ENCODE measurements at regions not wholly inside any gene's neighbourhood (a gene's known extent, or its start where the extent isn't known, plus 50 kb on each side); places are given as distances from the start of the nearest gene placed in this dataset.
"Not testable (repeated sequence)": the region's sequence is repeated elsewhere in the genome, so short reads cannot be mapped to it uniquely, and the experiment has no call there.

GRCh38 chr2:3107567-3107966 is 270.1 kb downstream of the EIPR1 start:
- no peak for DNase-seq (ENCODE audit: low spot score)
- TF ChIP-seq CTCF (IDR thresholded peaks at IDR 0.05), result no peak
- H3K4me3 Mint-ChIP-seq (ENCODE audit: unreplicated experiment), result no peak overlapping the region
- H3K4me1 Mint-ChIP-seq (ENCODE audit: low read depth), result no peaks in the 10 kb centered on the region
- H3K9me3 Mint-ChIP-seq (ENCODE audit: low read depth), result no peaks in the 10 kb centered on the region
- H3K27me3 Mint-ChIP-seq (ENCODE audit: low read depth), result peaks cover 3% of the 10 kb centered on the region
- no peak overlapping the region for H3K27ac Mint-ChIP-seq (ENCODE audit: unreplicated experiment)
- no peaks in the 10 kb centered on the region for H3K36me3 Mint-ChIP-seq (ENCODE audit: low read depth)

GRCh38 chr2:3105814-3106569 is 271.6 kb downstream of the EIPR1 start:
- Mint-ChIP-seq H3K4me1 (ENCODE audit: low read depth) (no peaks in the 10 kb centered on the region), H3K4me3 (ENCODE audit: unreplicated experiment) (no peak overlapping the region), H3K27ac (ENCODE audit: unreplicated experiment) (no peak overlapping the region), H3K27me3 (ENCODE audit: low read depth) (peaks cover 3% of the 10 kb centered on the region), H3K9me3 (ENCODE audit: low read depth) (no peaks in the 10 kb centered on the region), H3K36me3 (ENCODE audit: low read depth) (no peaks in the 10 kb centered on the region)
- no peak for TF ChIP-seq CTCF (IDR thresholded peaks at IDR 0.05)
- DNase-seq (ENCODE audit: low spot score), result no peak

- H3K36me3 Mint-ChIP-seq (ENCODE audit: low read depth); H3K9me3 Mint-ChIP-seq (ENCODE audit: low read depth); H3K27ac Mint-ChIP-seq (ENCODE audit: unreplicated experiment); H3K4me3 Mint-ChIP-seq (ENCODE audit: unreplicated experiment); H3K4me1 Mint-ChIP-seq (ENCODE audit: low read depth); H3K27me3 Mint-ChIP-seq (ENCODE audit: low read depth); DNase-seq (ENCODE audit: low spot score): not testable (repeated sequence)
These were observed 272.4 kb downstream of the EIPR1 start for GRCh38 chr2:3104958-3105813.

GRCh38 chr2:3104261-3104660 is 273.4 kb downstream of the EIPR1 start:
- Mint-ChIP-seq H3K36me3 (ENCODE audit: low read depth) (peaks cover 2% of the 10 kb centered on the region), H3K27ac (ENCODE audit: unreplicated experiment) (no peak overlapping the region), H3K27me3 (ENCODE audit: low read depth) (peaks cover 3% of the 10 kb centered on the region), H3K9me3 (ENCODE audit: low read depth) (no peaks in the 10 kb centered on the region), H3K4me3 (ENCODE audit: unreplicated experiment) (no peak overlapping the region), H3K4me1 (ENCODE audit: low read depth) (no peaks in the 10 kb centered on the region)
- no peak for DNase-seq (ENCODE audit: low spot score)
- no peak for TF ChIP-seq CTCF (IDR thresholded peaks at IDR 0.05)

- Mint-ChIP-seq H3K9me3 (ENCODE audit: low read depth) (no peaks in the 10 kb centered on the region), H3K4me1 (ENCODE audit: low read depth) (no peaks in the 10 kb centered on the region), H3K36me3 (ENCODE audit: low read depth) (peaks cover 2% of the 10 kb centered on the region), H3K27ac (ENCODE audit: unreplicated experiment) (no peak overlapping the region), H3K4me3 (ENCODE audit: unreplicated experiment) (no peak overlapping the region), H3K27me3 (ENCODE audit: low read depth) (peaks cover 3% of the 10 kb centered on the region)
- no peak for DNase-seq (ENCODE audit: low spot score)
- TF ChIP-seq CTCF (IDR thresholded peaks at IDR 0.05), result no peak
These were observed 274.6 kb downstream of the EIPR1 start for GRCh38 chr2:3102922-3103569.

Data from chondrocyte (in vitro differentiated cells).